ENCODE measurements at regions not wholly inside any gene's neighbourhood (a gene's known extent, or its start where the extent isn't known, plus 50 kb on each side); places are given as distances from the start of the nearest gene placed in this dataset.

DNA sequence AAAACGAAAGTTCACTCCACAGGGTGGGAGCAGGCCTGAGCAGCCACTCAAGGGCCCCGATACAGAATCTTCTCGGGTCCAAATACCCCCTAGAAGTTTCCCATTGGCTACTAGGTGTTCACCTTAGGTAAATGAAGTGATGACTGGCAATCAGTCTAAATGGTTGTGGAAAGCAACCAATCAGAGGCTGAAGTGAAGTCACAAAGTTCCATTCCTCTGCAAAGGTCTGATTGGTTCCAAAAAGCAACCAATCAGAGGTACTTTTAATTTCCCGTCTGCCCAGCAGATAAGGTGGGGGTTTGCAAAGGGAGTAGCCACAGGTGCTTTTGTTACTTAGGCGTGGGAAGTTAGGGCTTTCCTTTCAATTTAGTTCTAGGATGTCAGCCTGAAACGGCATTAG, 58.2 kb upstream of the NKAP start:
- Histone ChIP-seq H4K8ac (replicated peaks; ENCODE audit: insufficient read length, low read depth, low read length) (no peak overlapping the region), H2BK15ac (ENCODE audit: low read depth, low read length) (no peak overlapping the region), H3K27ac (ENCODE audit: insufficient read length, low read depth, low read length) (no peak overlapping the region), H3K4me1 (ENCODE audit: insufficient read depth, low read length) (no peaks in the 10 kb centered on the region), H4K5ac (ENCODE audit: insufficient read length, low read depth, low read length) (no peak overlapping the region), H2AK5ac (ENCODE audit: insufficient read length, low read length) (no peak overlapping the region), H3K4ac (ENCODE audit: low read depth, low read length) (no peak overlapping the region), H3K23ac (ENCODE audit: insufficient read length, low read depth, low read length) (no peak overlapping the region), H3K9ac (ENCODE audit: extremely low read depth, insufficient read length, low read length) (no peak overlapping the region), H3K56ac (ENCODE audit: insufficient read length, low read depth, low read length) (no peak overlapping the region), H3K14ac (ENCODE audit: insufficient read depth, low read length) (no peak overlapping the region), H3K79me2 (ENCODE audit: insufficient read depth, low read length) (no peaks in the 10 kb centered on the region), H2AFZ (ENCODE audit: low read length) (no peak overlapping the region), H3T11ph (ENCODE audit: low read length) (no peak overlapping the region), H2BK120ac (ENCODE audit: low read depth, low read length, poor library complexity, severe bottlenecking) (no peak overlapping the region), H3K18ac (ENCODE audit: insufficient read length, low read depth, low read length) (no peak overlapping the region), H2BK5ac (ENCODE audit: insufficient read length, low read length) (no peak overlapping the region), H2BK12ac (ENCODE audit: insufficient read length, low read depth, low read length) (no peak overlapping the region), H3K9me3 (ENCODE audit: control insufficient read depth, low read depth, low read length) (peaks cover 42% of the 10 kb centered on the region), H3K27me3 (ENCODE audit: insufficient read depth, low read length) (peaks cover 45% of the 10 kb centered on the region), H4K20me1 (ENCODE audit: control insufficient read depth, insufficient read depth, insufficient read length) (no peaks in the 10 kb centered on the region), H3K79me1 (ENCODE audit: insufficient read depth, low read depth, low read length, poor library complexity, severe bottlenecking) (no peaks in the 10 kb centered on the region), H2BK20ac (ENCODE audit: low read depth, low read length, poor library complexity, severe bottlenecking) (no peak overlapping the region), H3K4me2 (ENCODE audit: insufficient read depth, insufficient read length, low read length) (peak overlapping the region; percentile 86), H4K91ac (ENCODE audit: insufficient read length, low read depth, low read length) (no peak overlapping the region), H3K23me2 (ENCODE audit: insufficient read length, low read depth, low read length, poor library complexity, severe bottlenecking) (no peaks in the 10 kb centered on the region)
- TF ChIP-seq CTCF (conservative IDR thresholded peaks at IDR 0.05), result no peak
- H3K27me3 Mint-ChIP-seq (ENCODE audit: low read depth), result peaks cover 88% of the 10 kb centered on the region
- no peak overlapping the region for H3K27ac Mint-ChIP-seq
- H3K4me3 Mint-ChIP-seq, result peak overlapping the region in 1 of 2 experiments; percentile 33; a peak in 1 of 5 replicates
- peak; percentile 58 for DNase-seq
- peaks cover 0 to 2% (median 0%) of the 10 kb centered on the region in 3 experiments; a peak in 3 of 7 replicates for H3K36me3 Mint-ChIP-seq (ENCODE audit: insufficient read depth in 1 of 3, low read depth in 3 of 3)
- peaks cover 67 to 76% of the 10 kb centered on the region in 2 experiments for H3K9me3 Mint-ChIP-seq
- no CpG with 5 or more reads among the region's 6 CpGs for WGBS (ENCODE audit: extremely low coverage, insufficient read length, low lambda C conversion rate)
- peaks cover 3 to 16% of the 10 kb centered on the region in 2 experiments; a peak in 3 of 4 replicates for H3K4me1 Mint-ChIP-seq

Measured in H9 (cell line).